ENCODE measurements at regions not wholly inside any gene's neighbourhood (a gene's known extent, or its start where the extent isn't known, plus 50 kb on each side); places are given as distances from the start of the nearest gene placed in this dataset.

DNA sequence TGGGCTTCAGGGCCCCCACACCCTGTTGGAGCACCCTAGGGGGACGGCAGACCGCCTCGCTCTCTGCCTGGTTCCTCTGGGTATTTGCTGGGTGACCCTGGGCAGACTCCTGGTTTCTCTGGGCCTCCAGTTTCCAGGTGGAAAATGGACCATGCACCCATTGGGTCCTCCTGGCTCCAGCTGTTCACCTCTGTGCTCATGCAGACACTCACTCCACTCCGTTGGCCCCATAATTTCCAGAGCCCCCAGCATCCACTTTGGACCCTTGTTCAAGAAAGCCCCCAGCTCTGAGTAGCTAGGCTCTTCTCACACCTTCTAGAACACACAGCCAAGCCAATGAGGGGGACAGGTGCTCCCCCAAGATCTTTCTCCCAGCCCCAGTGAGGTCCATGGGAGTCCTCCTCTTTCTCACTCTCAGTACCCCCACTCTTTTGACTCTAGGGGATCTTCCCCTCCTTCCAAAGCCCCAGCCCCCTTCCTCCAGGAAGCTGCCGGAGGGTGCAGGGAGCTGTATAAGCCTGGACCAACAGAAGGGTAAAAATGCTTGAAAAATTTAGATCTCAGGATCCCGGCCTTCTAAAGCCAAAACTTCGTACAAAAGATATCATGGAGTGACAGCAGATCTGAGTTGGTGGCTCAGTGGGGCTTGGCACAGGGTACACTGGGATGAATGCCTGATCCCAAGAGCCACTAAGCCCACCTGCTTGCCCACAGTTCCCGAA is 174.8 kb upstream of the RTL1 start:
- TF ChIP-seq EZH2 (IDR thresholded peaks at IDR 0.05; ENCODE audit: insufficient read depth, poor library complexity, severe bottlenecking) (no peak), EZH2phosphoT487 (IDR thresholded peaks at IDR 0.05; ENCODE audit: insufficient read depth, low read depth) (no peak)
